GM18526 (cell line): ENCODE measurements at regions not wholly inside any gene's neighbourhood (a gene's known extent, or its start where the extent isn't known, plus 50 kb on each side); places are given as distances from the start of the nearest gene placed in this dataset.

Experiments used
- POLR2A ChIP-seq: IDR thresholded peaks from 3 replicates; pipeline ENCODE4 v1.6.1; 2011; ENCODE audit not compliant: insufficient read length; ENCODE audit errors: extremely low read depth

DNA sequence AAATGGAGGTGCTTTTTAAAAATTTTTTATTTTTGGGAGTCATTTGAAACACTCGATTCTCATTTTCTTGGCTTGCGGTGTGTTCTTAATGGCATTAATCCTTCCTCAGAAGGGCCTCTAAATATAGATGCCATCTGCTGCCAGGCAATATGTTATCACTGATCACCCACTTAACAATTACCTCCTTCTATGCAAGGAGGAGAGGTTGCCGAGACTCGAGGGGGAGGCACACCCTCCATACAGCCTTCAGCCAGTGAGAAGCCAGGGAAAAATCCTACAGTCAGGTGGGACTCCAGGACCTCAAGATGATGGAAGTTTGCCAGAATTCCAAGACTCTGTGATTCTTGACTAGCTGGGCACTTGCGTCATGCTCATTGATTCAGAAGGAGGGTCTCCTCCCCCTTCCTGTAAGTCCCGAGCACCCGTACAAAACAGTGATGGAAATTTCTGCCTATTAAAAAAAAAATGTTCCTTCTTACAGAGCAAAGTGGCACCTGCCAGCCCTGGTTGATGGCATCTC, 574.5 kb downstream of the TYW1 start:
- no peak for TF ChIP-seq POLR2A

DNA sequence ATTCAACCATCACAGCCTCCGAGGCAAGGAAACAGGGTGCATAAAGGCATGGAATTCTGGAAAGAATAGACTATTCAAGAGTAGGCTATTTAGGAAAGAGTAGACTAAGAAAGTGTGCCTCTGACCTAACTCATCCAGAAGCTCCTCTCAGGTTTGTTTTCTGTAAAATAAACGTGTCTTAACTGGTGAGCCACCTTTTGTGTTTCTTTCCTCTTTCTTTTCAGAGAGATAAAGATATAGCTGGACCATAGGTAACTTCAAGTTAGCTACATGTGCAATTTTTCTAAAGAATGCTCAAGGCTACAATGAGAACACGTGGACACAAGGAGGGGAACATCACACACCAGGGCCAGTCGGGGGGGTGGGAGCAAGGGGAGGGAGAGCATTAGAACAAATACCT, 577.0 kb downstream of the TYW1 start:
- TF ChIP-seq POLR2A: no peak

DNA sequence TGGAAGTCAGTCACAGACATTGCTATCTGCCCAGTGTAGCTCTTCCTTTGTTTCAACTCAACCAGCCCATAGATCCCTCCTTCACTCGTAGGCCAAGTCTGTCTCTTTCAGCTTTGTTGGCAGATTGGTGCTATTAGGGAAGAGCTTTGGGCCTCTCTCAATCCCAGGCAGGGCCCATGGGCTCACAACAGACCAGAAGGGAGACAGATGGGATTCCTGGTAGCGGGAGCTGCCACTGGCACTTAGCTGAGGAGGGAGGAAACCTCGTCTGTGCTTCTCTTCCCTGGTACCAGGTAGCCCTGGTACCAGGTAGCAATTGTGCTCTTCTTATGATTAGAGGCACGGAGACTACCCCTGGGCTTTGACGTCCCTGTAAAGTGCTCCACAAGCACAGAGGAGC, 592.0 kb downstream of the TYW1 start:
- no peak for TF ChIP-seq POLR2A

DNA sequence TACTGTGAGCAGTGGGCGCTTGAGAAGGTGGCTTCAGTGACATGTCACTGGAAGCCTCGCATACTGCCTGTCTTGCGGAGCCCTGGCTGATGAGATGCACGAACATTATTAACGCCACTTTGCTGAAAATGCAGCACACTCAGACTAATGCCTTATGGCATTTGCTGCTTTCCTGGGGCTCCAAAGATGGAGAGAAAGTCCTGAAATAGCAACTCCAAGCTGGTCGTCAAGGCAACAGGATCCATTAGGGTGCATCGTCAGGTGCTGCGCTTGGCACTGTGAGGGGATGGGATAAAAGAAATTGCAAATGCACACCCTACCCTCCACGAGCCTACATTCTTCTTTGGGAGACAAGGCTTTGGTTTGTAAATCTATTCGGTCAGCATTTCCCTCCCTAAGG, 592.5 kb downstream of the TYW1 start:
- TF ChIP-seq POLR2A: no peak

DNA sequence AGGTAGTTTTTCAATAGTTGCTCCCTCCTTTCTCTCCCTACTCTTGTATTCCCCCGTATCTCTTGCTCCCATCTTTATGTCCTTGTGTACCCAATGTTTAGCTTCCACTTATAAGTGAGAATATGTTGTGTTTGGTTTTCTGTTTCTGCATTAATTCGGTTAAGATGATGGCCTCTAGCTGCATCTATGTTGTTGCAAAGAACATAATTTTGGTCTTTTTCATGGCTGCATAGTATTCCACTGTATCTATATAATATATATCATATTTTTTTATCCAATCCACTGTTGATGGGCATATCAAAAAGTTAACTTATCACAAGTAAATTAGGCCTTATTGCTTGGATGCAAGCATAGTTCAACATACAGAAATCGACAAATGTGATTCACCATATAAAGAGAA, 594.0 kb downstream of the TYW1 start:
- no peak for TF ChIP-seq POLR2A

DNA sequence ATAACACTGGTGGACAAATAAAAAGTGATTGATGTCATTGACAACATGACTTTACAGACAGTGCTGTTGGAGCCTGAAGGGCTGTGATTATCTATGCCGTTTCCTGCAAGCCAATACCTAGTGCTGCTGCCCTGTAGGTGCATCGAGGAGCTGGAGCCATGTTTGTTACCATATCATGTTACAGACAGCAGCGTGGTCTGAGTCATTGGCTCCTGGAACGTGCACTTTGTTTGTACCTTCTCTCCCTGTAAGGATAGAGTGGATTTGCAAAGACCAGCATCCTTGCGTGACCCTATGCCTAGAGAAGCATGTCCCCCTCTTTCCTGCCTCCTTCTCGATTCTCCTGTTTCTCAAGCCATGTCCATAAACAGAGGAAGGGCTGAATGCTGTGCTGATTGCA, 597.2 kb downstream of the TYW1 start:
- no peak for TF ChIP-seq POLR2A

DNA sequence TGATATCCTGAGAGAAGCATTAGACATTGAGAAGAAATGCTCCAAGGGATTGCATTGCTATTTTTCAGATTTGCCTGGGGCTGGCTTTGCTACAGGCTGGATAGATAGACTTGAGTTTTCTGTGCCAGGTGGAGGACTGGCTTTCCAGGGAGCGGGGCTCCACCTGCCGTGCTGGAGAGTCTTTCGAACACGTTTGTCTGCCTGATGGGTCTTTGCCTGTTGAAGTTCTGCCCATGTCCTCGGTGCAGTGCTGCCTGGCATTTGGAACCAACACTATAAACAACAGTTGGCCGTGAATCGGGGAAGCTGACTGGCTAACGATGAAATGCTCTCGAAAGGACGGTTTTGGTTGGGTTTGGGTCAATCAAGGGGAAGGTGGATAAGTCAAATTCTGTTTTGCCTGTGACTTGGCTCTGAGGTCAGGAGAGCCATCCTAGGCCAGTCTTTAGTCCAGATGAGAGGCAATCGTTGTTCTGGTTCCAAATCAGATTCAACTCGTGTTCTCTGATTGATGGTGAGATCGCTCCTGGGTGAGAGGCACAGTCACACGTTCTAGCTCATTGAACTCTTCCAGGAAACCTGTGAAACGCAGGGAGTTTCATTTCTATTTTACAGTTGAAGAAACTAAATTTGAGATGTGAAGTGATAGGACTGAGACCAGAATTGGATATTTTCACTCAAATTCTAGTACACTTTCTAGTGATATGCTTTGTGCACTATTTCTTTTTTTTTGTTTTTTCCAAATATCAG, 599.0 kb downstream of the TYW1 start:
- no peak for TF ChIP-seq POLR2A

DNA sequence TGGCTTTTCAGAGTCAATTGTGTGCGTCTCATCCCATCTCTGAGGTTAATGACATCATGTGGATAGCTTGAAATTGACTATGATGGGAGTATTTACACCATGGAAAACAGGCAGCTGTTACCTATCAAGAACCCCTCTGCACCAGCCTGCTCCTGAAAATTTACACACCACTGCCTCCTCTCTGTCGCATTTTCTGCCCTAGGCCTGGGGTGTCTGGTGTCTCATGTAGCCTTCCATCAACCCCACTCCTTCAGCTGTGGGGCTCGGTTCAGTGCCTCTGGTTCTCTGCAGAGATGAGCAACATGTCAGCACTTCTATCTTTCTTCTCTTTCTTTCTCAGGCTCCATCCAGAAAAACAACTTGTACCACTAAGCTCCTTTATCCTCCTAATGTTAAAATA, 600.5 kb downstream of the TYW1 start:
- TF ChIP-seq POLR2A: no peak

DNA sequence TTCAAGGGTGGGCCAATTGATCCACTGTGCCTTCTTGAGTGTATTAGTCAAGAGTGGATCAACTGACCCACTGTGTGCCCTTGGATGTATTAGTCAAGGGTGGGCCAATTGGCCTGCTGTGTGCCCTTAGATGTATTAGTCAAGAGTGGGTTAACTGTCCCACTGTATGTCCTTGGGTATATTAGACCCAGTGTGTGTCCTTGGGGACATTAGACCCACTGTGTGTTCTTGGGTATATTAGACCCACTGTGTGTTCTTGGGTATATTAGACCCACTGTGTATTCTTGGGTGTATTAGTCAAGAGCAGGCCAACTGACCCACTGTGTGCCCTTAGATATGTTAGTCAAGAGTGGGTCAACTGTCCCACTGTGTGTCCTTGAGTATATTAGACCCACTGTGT, 601.8 kb downstream of the TYW1 start:
- no peak for TF ChIP-seq POLR2A

DNA sequence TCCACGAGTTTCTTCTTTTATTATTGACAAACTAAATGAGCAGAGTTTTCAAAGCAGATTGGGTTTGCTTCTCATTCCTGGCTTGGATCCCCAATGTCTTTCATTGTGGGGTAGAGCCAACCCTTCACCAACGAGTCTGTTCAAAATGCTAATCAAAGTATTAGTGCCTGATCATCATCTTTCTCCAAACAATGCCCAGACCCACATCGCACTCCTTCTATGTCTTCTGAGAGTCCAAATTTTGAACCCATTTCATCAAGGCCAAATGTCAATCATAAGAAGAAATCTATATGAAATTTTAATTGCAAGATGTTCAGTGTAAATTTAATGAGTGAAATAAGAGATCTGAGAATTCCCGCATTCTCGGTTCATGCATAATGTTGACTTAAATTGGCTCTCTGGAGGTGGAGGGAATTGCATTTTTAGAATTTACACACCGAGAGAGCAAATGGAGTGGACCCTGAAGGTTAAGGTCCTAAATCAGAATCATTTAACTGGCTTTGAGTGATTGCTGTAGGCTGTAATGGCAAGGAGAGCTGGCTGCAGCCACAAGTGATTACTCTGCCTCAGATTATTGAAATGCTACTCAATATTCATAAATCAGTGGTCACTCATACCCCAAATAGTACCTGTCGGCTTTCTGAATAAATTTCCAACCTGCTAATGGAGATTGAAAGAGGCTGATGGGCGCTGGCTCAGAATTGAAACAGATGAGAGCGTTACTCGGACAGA, 602.9 kb downstream of the TYW1 start:
- TF ChIP-seq POLR2A: no peak

DNA sequence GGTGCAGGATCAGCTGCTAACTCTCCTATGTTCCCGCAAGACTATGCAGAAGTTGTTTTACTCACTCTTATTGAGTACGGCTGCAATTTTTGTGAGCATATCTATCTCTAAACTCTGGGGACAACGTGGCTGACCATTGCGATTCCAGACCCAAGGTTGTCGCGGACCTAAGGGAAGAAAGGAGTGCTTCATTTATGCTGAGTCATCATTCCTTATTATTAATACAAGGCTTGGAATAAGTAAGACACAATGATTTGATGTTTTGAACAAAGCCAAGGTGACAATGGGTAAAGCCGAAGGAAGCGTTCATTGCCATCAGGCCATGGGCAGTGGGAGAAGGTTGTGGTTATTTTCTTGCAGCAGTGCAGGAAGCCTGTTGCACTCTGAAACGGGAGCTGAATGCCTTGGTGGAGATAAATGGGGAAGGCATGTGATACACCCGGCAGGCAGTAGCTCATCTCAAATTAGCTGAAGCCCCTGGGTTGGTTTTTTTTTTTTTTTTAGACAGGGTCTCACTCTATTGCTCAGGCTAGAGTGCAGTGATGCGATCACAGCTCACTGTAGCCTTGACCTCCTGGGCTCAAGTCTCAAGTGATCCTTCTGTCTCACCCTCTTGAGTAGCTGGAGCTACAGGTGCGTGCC, 605.7 kb downstream of the TYW1 start:
- no peak for TF ChIP-seq POLR2A

DNA sequence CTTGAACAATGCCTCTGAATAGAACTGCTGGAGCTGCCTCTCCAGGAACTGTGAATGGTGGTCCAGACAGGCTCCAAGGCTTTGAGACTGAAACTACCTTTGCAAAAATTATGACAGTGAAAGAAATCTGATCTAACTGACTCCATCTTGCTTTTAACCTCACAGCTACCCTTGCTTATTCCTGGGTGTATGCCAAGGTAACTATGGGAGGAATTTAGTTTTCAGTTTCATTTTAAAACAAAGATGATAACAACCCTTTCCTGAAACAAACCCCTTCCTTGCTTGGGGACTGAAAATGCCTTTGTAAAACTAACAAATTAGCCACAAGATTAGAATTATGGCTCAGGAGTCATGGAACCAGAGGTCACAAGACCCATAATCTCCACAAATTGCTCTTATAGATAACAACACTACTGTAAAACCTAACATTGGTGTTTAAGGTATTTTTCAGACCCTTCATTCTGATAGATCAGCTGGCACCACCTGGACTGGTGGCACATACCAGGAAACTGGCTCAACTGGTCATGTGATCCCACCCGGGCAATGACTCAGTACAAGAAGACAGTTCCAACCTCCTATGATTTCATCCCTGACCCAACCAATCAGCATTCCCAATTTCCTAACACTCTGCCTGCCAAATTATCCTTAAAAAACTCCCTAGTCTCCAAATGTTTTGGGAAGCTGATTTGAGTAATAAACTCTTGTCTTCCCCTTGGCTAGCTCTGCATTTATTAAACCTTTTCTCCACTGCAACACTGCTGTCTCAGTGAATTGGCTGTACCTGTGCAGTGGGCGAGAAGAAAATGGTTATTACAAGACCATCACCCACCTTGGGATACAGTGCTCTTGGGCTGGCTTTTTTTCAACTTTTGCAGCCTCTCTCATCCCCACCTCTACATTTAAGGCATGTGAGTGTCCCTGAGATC, 608.1 kb downstream of the TYW1 start:
- TF ChIP-seq POLR2A: no peak

DNA sequence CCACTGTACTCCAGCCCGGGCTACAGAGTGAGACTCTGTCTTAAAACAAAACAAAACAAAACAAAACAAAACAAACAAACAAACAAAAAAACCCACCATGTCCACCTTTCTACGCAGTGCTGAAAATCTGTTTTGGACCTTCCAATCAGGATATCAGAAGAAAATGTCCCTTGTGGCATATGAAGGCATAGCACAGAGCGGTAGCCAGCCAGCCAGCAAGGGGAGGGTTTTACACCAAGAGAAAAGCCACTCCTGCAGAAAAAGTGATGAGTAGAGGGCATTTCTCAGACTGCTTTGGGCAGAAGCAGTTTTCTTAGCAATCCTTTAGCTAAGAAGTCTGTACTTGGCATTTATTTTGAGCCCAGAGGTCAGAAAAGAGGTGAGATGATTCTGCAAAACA, 612.2 kb downstream of the TYW1 start:
- TF ChIP-seq POLR2A: no peak

DNA sequence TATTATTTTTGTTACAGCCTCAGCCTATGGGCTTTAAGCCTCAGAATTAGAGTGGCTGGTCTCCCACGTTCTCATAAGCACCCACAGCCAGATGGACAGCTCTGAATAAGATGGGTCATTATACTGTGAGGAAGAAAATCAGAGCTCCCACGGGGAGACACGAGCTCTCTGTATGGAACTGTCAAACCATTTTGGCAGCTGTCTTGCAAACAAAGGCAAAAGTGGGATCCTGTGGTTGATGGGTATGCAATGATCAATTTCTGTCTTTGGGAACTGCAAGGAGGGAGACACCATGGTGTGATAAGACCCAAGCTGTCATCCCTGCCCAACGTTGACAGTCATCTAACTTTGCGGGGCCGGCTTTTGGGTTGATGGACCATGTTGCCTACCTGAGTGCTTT, 614.3 kb downstream of the TYW1 start:
- TF ChIP-seq POLR2A: no peak

DNA sequence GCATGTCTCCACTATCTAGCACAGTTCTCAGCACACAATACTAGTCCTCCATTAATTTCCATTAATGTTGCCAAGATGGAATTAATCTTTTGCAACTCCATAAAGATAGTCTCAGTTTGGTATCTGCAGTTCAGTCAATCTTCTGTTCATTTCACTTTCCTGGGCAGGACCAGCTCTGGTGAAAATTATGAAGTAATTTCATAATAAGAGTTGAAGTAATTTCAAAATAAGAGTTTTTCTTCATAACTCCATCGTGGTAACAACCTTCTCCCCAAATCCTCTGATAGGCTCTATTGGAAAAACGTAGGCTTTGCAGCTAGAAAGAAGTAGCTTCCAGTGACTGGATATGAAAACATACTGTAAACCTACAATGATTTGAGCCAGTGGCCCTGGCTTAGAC, 618.2 kb downstream of the TYW1 start:
- no peak for TF ChIP-seq POLR2A
